SK-N-SH (cell line): ENCODE measurements at regions not wholly inside any gene's neighbourhood (a gene's known extent, or its start where the extent isn't known, plus 50 kb on each side); places are given as distances from the start of the nearest gene placed in this dataset.

Experiments used
- CTCF ChIA-PET: fragments of 300-600, 350-600 bp; formaldehyde crosslinking; extraction: SDS; loops from one replicate; lab custom pipeline; 2021; lab: Yijun Ruan, JAX
- POLR2A ChIA-PET: fragments of 350-600 bp; sonication (Branson Sonifier 250); formaldehyde crosslinking; extraction: SDS; loops from one replicate; lab custom pipeline; 2020; ENCODE audit warnings: antibody characterized with exemption, inconsistent platforms; lab: Yijun Ruan, JAX
- DNase-seq: peaks from one replicate; pipeline ENCODE4 v3.0.0; 2012
- H2AFZ ChIP-seq: fragments of 200-600 bp; sonication (generic); 2 replicates; pipeline ENCODE4 v1.8.1; 2016; ENCODE audit warnings: antibody characterized with exemption, mild to moderate bottlenecking, low read depth
- H3F3A ChIP-seq: fragments of 200-600 bp; sonication (generic); replicated peaks from 2 replicates; pipeline ENCODE3; 2016; ENCODE audit warnings: antibody characterized with exemption, mild to moderate bottlenecking; ENCODE audit not compliant: insufficient read depth
- H3K27ac ChIP-seq, 2 experiments: fragments of 200-500 bp in 1 of 2; fragments of 200-600 bp in 1 of 2; sonication (Bioruptor generic) in 1 of 2; sonication (generic), shearing (Covaris generic) in 1 of 2; 2 replicates each; pipeline versions ENCODE4 v1.5.1 to v1.6.1; 2014 to 2016; ENCODE audit warnings: low read depth in 2 of 2, inconsistent platforms in 1 of 2, low read length in 1 of 2, mild to moderate bottlenecking in 1 of 2, mixed read lengths in 1 of 2
- H3K27me3 ChIP-seq: fragments of 200-600 bp; sonication (generic), shearing (Covaris generic); 2 replicates; pipeline ENCODE4 v1.6.1; 2016; ENCODE audit warnings: mixed run types; ENCODE audit not compliant: insufficient read depth
- H3K36me3 ChIP-seq, 2 experiments: fragments of 200-500 bp in 1 of 2; fragments of 200-600 bp in 1 of 2; sonication (Bioruptor generic) in 1 of 2; sonication (generic) in 1 of 2; replicated peaks in 1 of 2; 2 replicates each; pipeline versions ENCODE3 to v1.5.1; 2014 to 2016; ENCODE audit warnings: low read length in 1 of 2, mild to moderate bottlenecking in 1 of 2; ENCODE audit not compliant: insufficient read depth in 2 of 2, control insufficient read depth in 1 of 2
- H3K4me1 ChIP-seq, 2 experiments: fragments of 200-500 bp in 1 of 2; fragments of 200-600 bp in 1 of 2; sonication (Bioruptor generic) in 1 of 2; sonication (generic), shearing (Covaris generic) in 1 of 2; 2 replicates each; pipeline versions ENCODE4 v1.5.1 to v1.6.1; 2014 to 2016; ENCODE audit warnings: low read depth in 1 of 2, low read length in 1 of 2, mixed run types in 1 of 2; ENCODE audit not compliant: insufficient read depth in 2 of 2, control insufficient read depth in 1 of 2
- H3K4me2 ChIP-seq: fragments of 200-600 bp; sonication (generic), shearing (Covaris generic); 2 replicates; pipeline ENCODE4 v1.6.1; 2017; ENCODE audit warnings: mixed run types
- H3K4me3 ChIP-seq, 2 experiments: fragments of 200-500 bp in 1 of 2; fragments of 200-600 bp in 1 of 2; sonication (Bioruptor generic) in 1 of 2; sonication (generic), shearing (Covaris generic) in 1 of 2; 2 replicates each; pipeline versions ENCODE4 v1.5.1 to v1.8.1; 2014 to 2016; ENCODE audit warnings: low read depth in 2 of 2, inconsistent platforms in 1 of 2, low read length in 1 of 2, mild to moderate bottlenecking in 1 of 2, mixed read lengths in 1 of 2, moderate library complexity in 1 of 2
- H3K79me2 ChIP-seq: fragments of 200-600 bp; sonication (generic); 2 replicates; pipeline ENCODE4 v1.8.1; 2017; ENCODE audit warnings: mild to moderate bottlenecking; ENCODE audit not compliant: insufficient read depth
- H3K9ac ChIP-seq: fragments of 200-600 bp; sonication (generic); 2 replicates; pipeline ENCODE4 v1.6.1; 2017; ENCODE audit warnings: mixed run types
- H3K9me2 ChIP-seq: fragments of 200-600 bp; sonication (generic); 2 replicates; pipeline ENCODE4 v1.6.1; 2017; ENCODE audit warnings: mixed run types
- H3K9me3 ChIP-seq: fragments of 200-600 bp; sonication (generic); 2 replicates; pipeline ENCODE4 v1.6.1; 2017; ENCODE audit warnings: mixed run types, mild to moderate bottlenecking, moderate library complexity
- H4K20me1 ChIP-seq: fragments of 200-600 bp; sonication (generic); 2 replicates; pipeline ENCODE4 v1.6.1; 2017; ENCODE audit warnings: mild to moderate bottlenecking, mixed run types; ENCODE audit not compliant: insufficient read depth
- CHD2 ChIP-seq: fragments of 150-350 bp; IDR thresholded peaks from 2 replicates; pipeline ENCODE4 v1.6.1; 2018; ENCODE audit warnings: low read length; ENCODE audit not compliant: partially characterized antibody
- ELF1 ChIP-seq: IDR thresholded peaks from 2 replicates; pipeline ENCODE4 v1.4.0; 2012
- EP300 ChIP-seq, 2 experiments: IDR thresholded peaks; 2 replicates each; pipeline versions ENCODE4 v1.4.0 to v1.6.1; 2012; ENCODE audit warnings: borderline replicate concordance in 1 of 2, low read depth in 1 of 2, low read length in 1 of 2
- FOSL2 ChIP-seq: IDR thresholded peaks from 2 replicates; pipeline ENCODE4 v1.4.0; 2012; ENCODE audit warnings: low read depth, mild to moderate bottlenecking, moderate library complexity, borderline replicate concordance
- FOXM1 ChIP-seq: IDR thresholded peaks from 2 replicates; pipeline ENCODE4 v1.4.0; 2012; ENCODE audit warnings: low read depth, mild to moderate bottlenecking
- GABPA ChIP-seq: IDR thresholded peaks from 2 replicates; pipeline ENCODE4 v1.4.0; 2012; ENCODE audit warnings: low read depth, mild to moderate bottlenecking
- GATA2 ChIP-seq: sonication (generic); formaldehyde crosslinking; IDR thresholded peaks from 2 replicates; pipeline ENCODE4 v1.5.0; 2020; ENCODE audit warnings: mild to moderate bottlenecking, missing genetic modification reagents
- RCOR1 ChIP-seq: fragments of 150-350 bp; IDR thresholded peaks from 2 replicates; pipeline ENCODE4 v1.6.1; 2017; ENCODE audit warnings: antibody characterized with exemption, low read length
- RFX5 ChIP-seq: IDR thresholded peaks from 2 replicates; pipeline ENCODE4 v1.6.1; 2012; ENCODE audit warnings: mild to moderate bottlenecking, improper control_type of control experiment, low read length
- RXRA ChIP-seq: IDR thresholded peaks from 2 replicates; pipeline ENCODE4 v1.4.0; 2012; ENCODE audit warnings: low read depth, mild to moderate bottlenecking, borderline replicate concordance
- SIN3A ChIP-seq: IDR thresholded peaks from 2 replicates; pipeline ENCODE4 v1.6.1; 2012; ENCODE audit warnings: low read depth, mild to moderate bottlenecking, low read length, moderate library complexity, borderline replicate concordance
- SMC3 ChIP-seq: IDR thresholded peaks from 2 replicates; pipeline ENCODE4 v1.6.1; 2012; ENCODE audit warnings: low read depth, low read length, improper control_type of control experiment
- TCF12 ChIP-seq: IDR thresholded peaks from 2 replicates; pipeline ENCODE4 v1.4.0; 2012
- TEAD4 ChIP-seq: IDR thresholded peaks from 2 replicates; pipeline ENCODE4 v1.4.0; 2012; ENCODE audit warnings: mild to moderate bottlenecking, borderline replicate concordance; ENCODE audit not compliant: insufficient read depth
- YY1 ChIP-seq: IDR thresholded peaks from 2 replicates; pipeline ENCODE4 v1.4.0; 2012; ENCODE audit warnings: low read depth, mild to moderate bottlenecking
- WGBS: methylation state at CpG from one replicate; pipeline ENCODE4 v1.1.6; 2017; ENCODE audit warnings: low lambda C conversion rate; 5-methylcytosine and 5-hydroxymethylcytosine counted together
- TF ChIP-seq, protein P1 (sequence below): fragments of 200-600 bp; sonication (generic); IDR thresholded peaks from 2 replicates; pipeline ENCODE4 v1.6.1; 2017; ENCODE audit warnings: antibody characterized with exemption, mild to moderate bottlenecking, moderate library complexity
- TF ChIP-seq, protein P2 (sequence below): IDR thresholded peaks from 2 replicates; pipeline ENCODE4 v1.4.0; 2012; ENCODE audit warnings: low read depth, borderline replicate concordance
- TF ChIP-seq, protein P3 (sequence below): IDR thresholded peaks from 2 replicates; pipeline ENCODE4 v1.4.0; 2012; ENCODE audit warnings: low read depth, borderline replicate concordance
- TF ChIP-seq, protein P4 (sequence below): IDR thresholded peaks from 2 replicates; pipeline ENCODE4 v1.4.0; 2012; ENCODE audit warnings: low read depth

DNA sequence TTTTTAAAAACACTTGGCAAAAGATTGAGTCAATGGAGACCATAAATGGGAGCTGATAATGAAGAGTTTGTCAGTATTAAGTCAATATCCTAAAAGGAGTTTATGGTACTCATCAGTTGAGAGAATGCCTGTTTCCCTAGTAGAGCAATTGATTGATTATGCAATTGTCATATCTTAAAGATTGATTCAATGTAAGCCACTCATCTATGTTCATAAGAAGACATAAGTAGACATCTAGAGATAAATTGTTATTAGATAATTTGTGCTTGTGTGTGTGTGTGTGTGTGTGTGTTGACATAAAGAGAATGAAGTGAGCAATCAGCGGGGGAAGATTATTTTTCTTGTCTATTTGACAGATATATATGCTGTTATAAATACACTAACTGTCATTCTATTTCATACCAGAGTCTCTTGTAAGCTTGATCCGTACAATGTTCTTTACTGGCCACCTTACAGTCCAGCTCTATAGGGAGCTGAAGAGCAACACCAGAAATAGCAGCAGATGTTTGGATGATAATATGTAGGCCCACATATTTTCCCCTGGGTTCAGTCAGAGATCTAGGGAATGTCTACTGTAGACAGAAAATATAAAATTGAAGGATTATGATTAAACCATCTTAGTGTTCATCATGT lies 848.6 kb upstream of the EPHA6 start:
- H3K4me3 ChIP-seq, result no peak overlapping the region
- no peaks in the 10 kb centered on the region for H3F3A ChIP-seq
- ChIA-PET CTCF (no interaction called here), POLR2A (no interaction called here)
- TF ChIP-seq, protein P1, sequence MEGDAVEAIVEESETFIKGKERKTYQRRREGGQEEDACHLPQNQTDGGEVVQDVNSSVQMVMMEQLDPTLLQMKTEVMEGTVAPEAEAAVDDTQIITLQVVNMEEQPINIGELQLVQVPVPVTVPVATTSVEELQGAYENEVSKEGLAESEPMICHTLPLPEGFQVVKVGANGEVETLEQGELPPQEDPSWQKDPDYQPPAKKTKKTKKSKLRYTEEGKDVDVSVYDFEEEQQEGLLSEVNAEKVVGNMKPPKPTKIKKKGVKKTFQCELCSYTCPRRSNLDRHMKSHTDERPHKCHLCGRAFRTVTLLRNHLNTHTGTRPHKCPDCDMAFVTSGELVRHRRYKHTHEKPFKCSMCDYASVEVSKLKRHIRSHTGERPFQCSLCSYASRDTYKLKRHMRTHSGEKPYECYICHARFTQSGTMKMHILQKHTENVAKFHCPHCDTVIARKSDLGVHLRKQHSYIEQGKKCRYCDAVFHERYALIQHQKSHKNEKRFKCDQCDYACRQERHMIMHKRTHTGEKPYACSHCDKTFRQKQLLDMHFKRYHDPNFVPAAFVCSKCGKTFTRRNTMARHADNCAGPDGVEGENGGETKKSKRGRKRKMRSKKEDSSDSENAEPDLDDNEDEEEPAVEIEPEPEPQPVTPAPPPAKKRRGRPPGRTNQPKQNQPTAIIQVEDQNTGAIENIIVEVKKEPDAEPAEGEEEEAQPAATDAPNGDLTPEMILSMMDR, result no peak
- no peak for TF ChIP-seq YY1
- TF ChIP-seq FOSL2, result no peak
- no peak for TF ChIP-seq RXRA
- TF ChIP-seq, protein P2, sequence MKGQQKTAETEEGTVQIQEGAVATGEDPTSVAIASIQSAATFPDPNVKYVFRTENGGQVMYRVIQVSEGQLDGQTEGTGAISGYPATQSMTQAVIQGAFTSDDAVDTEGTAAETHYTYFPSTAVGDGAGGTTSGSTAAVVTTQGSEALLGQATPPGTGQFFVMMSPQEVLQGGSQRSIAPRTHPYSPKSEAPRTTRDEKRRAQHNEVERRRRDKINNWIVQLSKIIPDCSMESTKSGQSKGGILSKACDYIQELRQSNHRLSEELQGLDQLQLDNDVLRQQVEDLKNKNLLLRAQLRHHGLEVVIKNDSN, result no peak
- TF ChIP-seq ELF1, result no peak
- no peak for TF ChIP-seq EP300 (IDR thresholded peaks at IDR 0.05; ENCODE audit: borderline replicate concordance in 1 of 2, low read depth in 1 of 2, low read length in 1 of 2)
- TF ChIP-seq, protein P3, sequence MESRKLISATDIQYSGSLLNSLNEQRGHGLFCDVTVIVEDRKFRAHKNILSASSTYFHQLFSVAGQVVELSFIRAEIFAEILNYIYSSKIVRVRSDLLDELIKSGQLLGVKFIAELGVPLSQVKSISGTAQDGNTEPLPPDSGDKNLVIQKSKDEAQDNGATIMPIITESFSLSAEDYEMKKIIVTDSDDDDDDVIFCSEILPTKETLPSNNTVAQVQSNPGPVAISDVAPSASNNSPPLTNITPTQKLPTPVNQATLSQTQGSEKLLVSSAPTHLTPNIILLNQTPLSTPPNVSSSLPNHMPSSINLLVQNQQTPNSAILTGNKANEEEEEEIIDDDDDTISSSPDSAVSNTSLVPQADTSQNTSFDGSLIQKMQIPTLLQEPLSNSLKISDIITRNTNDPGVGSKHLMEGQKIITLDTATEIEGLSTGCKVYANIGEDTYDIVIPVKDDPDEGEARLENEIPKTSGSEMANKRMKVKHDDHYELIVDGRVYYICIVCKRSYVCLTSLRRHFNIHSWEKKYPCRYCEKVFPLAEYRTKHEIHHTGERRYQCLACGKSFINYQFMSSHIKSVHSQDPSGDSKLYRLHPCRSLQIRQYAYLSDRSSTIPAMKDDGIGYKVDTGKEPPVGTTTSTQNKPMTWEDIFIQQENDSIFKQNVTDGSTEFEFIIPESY, result no peak
- no peak for TF ChIP-seq SMC3
- TF ChIP-seq CHD2, result no peak
- TF ChIP-seq GABPA, result no peak
- TF ChIP-seq TEAD4, result no peak
- no peak for TF ChIP-seq RFX5
- TF ChIP-seq RCOR1, result no peak
- no peak for TF ChIP-seq TCF12
- no peak for TF ChIP-seq SIN3A
- TF ChIP-seq, protein P4, sequence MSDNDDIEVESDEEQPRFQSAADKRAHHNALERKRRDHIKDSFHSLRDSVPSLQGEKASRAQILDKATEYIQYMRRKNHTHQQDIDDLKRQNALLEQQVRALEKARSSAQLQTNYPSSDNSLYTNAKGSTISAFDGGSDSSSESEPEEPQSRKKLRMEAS, result no peak
- TF ChIP-seq FOXM1, result no peak
- TF ChIP-seq GATA2, result no peak
- no peak for DNase-seq
- no peak overlapping the region for H3K4me2 ChIP-seq
- H3K36me3 ChIP-seq, result no peaks in the 10 kb centered on the region
- no peaks in the 10 kb centered on the region; the same call in 1 of the 2 replicates for H3K9me2 ChIP-seq
- H2AFZ ChIP-seq, result no peak overlapping the region
- no peak overlapping the region for H3K27ac ChIP-seq
- no peaks in the 10 kb centered on the region for H4K20me1 ChIP-seq
- H3K9ac ChIP-seq, result no peak overlapping the region
- H3K9me3 ChIP-seq, result no peaks in the 10 kb centered on the region
- H3K27me3 ChIP-seq, result no peaks in the 10 kb centered on the region
- no peaks in the 10 kb centered on the region for H3K4me1 ChIP-seq
- no peaks in the 10 kb centered on the region for H3K79me2 ChIP-seq
- 0% methylated on average over 2 of the region's 2 CpGs for WGBS
